ENCODE measurements at regions not wholly inside any gene's neighbourhood (a gene's known extent, or its start where the extent isn't known, plus 50 kb on each side); places are given as distances from the start of the nearest gene placed in this dataset.
"Not testable (repeated sequence)": the region's sequence is repeated elsewhere in the genome, so short reads cannot be mapped to it uniquely, and the experiment has no call there.

DNA sequence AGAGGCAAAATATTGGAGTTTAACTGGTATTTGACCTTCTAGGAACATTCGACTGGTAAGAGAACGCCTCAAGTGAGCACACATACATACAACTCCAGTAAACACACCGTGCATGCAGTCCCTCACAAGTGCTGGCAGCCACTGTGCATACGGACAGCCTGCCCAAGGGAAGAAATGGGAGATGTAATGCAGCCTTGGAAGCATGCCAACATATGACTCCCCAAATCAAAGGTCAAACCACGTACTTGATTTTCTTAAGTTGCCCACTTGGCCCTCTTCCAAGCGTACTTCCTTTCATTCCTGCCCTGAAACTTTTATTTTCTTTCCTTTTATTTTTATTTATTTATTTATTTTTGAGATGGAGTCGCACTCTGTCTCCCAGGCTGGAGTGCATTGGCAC lies 206.6 kb downstream of the SPRY1 start:
- DNase-seq, result no peak

DNA sequence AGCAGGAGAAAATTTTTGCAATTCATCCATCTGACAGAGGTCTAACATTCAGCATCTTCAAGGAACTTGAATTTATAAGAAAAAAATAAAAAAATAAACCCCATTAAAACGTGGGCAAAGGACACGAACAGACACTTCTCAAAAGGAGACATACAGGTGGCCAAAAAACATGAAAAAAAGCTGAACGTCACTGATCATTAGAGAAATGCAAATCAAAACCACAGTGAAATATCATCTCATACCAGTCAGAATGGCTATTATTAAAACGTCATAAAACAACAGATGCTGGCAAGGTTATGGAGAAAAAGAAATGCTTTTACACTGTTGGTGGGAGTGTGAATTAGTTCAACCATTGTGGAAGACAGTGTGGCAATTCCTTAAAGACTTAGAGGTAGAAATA lies 209.2 kb downstream of the SPRY1 start:
- DNase-seq, result not testable (repeated sequence)

DNA sequence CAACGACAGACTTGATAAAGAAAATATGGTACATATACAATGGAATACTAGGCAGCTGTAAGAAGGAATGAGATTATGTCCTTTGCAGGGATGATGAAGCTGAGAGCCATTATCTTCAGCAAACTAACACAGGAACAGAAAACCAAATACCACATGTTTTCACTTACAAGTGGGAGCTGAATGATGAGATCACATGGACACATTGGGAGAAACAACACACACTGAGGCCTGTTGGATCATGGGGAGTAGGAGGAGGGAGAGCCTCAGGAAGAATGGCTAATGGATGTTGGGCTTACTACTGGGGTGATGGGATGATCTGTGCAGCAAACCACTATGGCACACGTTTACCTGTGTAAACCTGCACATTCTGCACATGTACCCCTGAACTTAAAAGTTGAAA lies 209.7 kb downstream of the SPRY1 start:
- DNase-seq, result no peak

DNA sequence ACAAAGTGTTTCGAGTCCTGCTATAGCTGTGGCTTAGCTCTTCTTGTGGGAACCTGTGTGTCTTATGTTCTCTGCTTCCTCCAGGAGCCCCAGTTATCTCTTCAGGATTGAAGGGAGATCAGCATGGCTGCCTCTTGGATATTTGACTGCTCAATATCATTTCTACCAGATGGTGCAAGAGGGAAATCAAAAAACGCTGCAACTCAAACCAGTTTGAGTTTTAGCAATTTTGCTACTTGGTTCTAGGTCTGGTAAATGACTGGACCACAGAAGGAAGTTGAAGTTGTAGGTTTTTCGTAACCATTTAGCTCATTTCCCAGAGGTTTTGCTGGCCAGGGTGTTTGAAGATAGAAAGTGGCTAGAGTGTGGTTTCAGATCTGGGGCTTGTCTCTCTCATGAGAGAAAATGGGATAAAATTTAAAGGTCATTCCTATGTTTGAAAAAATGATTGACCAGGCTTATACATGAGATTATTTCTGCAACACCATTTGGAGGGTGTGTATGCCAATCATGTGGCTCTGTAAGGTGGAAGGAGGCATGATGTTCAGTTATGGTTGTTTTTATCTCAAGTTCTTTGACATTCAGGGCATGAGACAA lies 210.4 kb downstream of the SPRY1 start:
- no peak for DNase-seq

DNA sequence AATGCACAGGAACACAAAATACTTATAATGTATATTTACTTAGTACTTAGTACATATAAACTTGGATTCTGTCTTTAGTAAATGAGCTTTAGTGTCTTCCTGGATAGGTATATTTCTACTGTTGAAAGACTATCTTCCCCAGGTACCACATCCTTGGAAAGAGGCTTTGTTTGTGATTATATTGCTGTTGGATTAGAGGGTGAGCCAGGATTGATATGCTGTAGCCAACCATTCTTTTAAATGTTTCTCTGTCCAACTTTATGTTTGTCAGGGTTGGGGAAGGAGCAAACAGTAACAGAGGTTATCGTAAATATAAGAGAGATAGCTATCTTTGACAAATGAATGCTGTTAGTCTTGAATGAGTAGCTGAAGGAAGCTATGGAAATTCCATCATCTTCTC lies 213.2 kb downstream of the SPRY1 start:
- DNase-seq, result no peak

DNA sequence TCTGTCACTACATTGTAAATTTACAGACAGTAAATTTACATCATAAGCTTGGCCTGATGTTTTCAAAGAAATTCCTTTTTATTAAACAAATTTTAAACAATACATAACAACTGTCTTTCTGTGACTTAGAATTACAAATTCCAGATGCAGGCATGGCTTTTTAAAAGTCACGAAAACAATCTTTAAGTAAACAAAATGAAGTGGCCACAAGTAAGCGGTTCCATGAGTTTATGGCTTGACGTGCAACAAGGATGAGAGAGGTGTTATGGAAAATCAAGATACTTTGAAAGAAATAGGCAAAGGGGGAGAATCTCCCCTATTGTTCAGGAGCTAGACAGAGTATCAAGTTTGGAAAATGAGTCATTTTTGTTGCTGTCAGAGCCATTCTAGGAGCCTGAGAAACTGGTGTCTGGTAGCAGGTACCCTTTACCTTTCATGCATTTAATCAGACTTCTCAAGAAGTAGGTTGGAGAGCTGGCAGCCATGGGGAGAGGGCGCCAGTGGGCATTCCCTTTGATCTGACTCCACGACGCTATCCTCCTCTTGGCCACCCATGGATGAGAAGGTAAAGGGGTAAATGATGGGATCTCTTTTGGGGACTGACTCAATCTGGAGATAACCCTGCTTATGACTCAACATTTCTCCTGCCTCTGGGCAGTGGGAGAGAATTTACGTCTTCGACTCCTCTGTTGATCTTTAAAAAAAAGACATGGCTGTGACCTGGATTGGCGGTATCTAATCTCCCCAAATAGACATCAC lies 217.2 kb downstream of the SPRY1 start:
- DNase-seq, result no peak

DNA sequence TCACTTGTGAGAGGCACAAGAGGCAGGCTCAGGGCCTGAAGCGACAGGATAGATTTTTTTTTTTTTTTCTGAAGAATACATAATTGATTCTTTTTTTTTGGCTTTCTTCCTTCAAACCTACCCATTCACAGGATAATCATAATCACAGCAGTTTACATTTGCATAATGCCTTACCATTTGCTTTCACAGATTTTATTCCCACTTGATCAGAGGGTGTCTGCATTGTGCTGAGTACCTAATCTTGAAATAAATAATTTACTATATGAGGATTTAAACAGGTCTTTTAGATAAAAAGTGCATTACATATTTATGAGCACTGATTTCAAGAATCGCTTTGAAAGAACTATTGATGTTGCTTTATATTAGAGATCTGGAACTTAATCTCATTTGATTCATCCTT lies 219.3 kb downstream of the SPRY1 start:
- DNase-seq, result no peak

DNA sequence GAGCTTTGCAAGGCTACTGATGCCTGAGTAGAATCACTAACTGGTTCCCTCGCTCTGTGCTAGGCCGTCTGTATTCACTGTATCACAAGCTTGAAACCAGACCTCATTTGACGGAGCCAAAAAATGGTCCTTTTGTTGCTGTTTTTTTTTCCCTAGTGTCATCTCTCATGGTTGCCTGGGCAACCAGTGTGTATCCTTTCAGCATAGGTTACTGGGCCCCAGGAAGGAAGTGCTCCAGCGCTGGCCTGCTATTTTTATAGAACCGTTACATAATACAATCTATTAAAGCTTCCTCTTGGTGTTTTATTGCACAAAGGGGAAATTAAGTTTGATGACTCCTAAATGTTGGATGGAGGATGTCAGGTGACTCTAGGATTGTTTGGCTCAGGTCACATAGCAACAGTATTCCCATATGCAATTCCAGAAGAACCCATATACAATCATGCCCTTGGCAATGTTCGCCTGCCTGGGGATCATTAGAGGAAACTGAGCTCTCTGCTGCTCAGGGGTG lies 220.4 kb downstream of the SPRY1 start:
- peak; percentile 43 for DNase-seq

DNA sequence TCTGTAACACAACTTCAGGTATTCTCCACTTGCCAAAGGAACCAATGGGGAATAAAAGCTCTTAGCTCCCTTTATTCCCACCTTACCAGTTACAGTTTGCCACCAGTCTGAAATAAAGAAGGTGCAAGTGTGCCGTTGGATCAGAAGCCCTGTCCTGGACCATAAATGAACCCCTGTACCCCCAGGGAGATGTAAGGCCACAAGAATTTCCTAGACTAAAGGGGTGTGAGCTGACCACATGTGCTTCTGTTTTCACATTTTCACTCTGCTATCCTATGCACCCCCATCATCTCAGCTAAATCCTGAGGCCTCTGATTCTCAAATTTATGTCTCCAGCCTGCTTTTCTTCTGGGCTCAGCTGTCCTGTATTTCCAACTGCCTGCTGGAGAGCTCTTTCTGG lies 221.2 kb downstream of the SPRY1 start:
- no peak for DNase-seq

DNA sequence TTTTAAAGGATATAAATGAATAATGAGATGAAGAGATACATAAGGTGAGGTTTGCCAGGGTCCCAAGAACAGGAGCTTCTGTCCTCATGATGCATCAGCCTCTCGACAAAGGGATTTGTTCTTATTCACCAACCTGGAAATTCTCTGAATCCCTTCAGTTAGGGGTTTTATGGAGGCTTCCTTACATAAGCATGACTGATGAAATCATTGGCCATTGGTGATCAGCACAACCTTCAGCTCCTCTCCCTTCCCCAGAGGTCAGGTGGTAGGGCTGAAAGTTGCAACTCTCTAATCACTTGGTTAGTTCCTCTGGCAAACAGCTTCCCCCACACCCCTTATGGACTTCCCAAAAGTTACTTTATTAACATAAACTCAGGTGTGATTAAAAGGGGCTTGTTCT lies 222.0 kb downstream of the SPRY1 start:
- no peak for DNase-seq

DNA sequence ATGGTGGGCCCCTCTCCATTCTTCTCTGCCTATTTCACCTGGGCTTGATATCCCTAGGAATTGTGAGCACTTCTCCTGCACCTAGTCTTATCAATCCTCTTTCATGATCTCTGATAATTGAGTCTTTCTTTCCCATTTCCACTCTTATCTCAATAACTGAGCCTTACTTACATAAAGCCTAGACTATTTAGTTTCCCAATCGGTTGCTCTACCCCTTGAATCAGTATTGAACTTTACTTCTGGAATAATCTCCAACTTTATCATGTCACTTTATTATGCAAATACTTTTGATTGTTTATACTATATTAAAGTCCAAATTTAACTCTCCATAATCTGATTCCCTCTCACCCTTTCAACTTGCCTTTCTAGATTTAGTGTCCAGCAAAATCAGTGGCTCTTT lies 222.7 kb downstream of the SPRY1 start:
- DNase-seq, result no peak

DNA sequence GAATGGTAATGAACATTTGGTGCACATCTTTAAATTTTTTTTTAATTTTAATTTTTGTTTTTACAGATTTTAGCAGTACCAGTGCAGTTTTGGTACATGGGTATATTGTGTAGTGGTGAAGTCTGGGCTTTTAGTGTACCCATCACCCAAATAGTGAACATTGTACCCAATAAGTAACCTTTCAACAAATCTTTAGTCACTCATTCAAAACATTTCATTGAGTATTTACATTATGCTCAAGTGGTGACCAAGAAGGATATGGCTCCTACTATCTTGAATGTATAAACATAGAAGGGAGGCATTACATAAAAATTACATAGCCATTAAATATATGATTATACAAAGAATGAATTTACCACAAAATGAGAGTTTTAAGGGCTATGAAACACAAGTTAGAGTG lies 223.3 kb downstream of the SPRY1 start:
- DNase-seq, result no peak

DNA sequence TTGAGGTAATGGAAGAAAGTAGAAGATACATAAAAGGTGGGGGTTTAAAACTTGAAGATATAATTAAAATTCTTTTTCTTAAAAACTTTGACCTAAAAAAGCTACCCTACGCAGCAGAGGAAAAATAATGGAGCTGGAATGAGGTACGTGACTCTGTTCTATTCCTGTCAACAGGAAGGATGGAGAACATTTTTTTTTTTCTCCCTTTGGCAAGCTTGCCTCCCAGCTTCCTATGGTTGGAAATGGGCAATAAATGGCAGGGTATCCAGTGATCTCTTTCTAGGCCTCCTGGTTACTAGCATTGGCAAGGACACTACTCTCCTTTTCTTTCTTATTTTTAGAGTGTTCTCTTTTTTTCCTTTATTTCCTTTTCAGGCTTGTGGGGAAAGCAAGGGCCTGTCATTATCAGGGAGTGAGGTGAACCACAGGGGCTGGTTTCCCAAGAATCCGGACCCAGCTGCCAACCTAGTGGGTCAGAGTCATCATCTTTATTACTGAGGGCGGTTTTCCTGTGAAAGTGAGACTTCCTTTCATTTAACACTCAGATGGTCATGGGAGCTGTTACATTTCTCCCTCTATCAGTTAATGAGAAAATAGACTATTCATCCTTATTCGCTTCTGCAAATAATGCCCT lies 224.6 kb downstream of the SPRY1 start:
- DNase-seq, result no peak

DNA sequence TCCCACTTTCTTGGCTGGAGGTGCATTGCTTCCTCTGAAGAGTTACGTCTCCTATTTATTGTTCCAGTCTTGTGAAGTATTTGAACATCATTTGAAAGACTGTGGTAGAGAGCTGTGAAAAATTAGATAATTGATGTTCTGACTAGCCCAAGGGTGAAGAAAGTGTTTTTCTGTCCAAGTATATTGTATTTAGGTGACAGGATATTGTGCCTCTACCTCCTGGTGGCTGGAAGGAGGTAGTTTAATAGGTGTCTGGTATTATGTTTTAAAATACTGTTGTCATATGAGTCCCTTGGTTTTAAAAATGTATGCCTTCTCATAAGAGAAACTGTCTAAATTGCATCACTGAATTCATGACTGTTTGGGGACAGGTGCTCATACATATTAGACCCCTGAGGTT lies 226.0 kb downstream of the SPRY1 start:
- DNase-seq, result no peak

DNA sequence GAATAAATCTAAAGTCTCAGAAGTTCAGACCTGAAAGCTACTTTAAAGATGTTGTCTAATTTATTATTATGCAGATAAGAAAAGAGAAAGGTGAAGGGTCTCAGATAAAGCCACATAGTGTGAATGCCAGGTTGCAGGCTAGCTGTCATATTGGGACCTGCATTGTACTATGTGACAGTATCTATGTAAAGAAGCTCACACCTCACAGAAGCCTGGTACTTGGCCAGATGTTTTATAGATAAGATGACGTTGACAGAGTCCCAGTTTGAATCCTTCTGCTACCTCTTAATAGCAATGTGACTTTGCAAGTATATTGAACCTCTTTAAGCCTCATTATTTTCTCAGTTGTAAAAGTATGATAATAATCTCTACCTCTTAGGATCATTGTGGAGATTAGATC lies 227.0 kb downstream of the SPRY1 start:
- no peak for DNase-seq

DNA sequence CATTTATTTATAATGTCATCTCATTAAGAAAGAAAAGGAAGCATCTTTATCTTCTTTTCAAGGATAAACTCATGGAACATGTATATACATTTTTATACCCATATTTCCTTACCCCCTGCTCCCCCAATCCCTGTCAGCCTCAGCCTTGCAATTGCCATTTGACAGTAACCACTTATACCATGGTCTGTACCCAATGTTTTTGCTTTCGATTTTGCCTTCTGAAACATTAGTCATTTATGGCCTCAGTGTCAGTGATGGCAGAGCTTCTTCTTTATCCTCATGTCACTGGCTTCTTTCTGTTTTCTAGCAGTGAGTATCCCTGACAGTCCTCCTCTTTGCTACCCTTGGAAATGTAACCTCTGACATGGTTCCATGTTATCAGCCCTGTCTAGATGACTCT lies 228.4 kb downstream of the SPRY1 start:
- no peak for DNase-seq

DNA sequence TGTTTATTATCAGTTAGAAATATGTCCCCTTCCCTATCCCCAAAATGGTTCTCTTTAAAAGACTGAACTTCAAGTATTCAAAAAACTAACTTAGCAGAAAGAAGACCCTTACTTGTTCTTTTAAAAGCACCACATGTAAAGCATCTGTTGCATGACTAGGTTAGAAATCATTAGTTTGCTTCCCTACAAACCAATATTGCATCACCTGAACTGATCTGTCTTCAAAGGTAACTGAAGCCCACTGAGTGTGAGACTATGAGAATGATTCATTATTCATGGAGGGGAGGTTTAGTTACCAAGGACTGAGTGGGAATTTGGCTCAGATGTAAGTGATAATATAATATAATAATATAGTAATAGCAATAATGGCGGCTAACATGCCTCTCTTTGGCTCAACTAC lies 231.7 kb downstream of the SPRY1 start:
- DNase-seq, result no peak

DNA sequence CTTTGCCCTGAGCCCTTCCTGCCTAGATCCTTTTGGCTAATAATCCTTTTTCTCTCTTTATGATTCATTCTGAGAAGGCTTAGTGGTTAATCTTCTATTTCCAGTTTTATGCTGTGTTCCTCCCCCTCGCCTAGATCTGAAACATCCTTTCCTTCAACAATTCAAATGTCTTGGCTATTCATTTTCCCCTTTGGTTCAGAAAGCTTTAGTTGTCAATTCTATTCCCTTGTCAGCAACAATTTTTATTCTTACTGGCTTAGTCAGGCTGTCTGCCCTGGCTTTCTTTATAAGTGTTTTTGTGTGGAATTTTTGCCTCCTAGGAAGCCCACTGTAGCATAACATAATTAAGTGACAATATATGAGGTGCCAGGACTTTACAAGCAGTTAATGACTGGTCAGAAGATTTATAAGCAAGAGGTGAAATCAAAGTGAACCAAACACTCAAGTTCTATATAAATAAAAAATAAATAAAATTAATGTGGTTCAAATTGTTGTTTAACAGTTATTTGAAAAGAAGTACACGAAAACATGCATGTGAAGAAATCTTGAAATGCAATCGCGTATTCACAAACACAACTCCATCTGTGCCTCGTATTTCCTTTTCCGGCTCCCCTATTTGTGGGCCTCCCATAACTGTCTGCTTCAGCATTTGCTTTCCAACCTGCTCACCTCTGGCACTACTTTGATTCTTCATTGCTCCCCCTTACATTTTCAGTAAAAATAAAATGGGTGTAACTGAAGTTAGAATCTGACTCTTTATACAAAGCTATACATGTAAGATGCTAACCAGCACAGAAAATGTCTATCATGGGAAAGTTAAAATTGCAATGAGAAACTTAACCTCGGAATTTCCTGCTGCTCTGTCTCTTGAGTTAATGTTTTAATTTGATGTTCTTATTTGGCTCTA lies 235.4 kb downstream of the SPRY1 start:
- DNase-seq, result no peak

DNA sequence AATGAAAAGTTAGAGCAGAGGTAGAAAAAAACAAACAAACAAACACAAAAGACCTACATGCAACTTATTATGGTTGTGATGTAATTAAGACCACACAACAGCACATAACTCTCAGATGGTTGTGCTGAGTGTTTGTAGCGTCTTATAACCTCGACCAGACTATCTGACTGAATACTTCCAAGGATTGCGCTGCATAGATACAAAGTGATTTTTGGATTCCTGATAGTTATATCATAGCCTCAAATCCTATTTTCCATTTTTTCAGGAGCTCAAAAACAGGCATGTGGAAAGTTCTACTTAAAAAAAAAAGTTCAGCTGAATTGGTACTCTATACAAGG lies 236.1 kb downstream of the SPRY1 start:
- DNase-seq, result no peak

DNA sequence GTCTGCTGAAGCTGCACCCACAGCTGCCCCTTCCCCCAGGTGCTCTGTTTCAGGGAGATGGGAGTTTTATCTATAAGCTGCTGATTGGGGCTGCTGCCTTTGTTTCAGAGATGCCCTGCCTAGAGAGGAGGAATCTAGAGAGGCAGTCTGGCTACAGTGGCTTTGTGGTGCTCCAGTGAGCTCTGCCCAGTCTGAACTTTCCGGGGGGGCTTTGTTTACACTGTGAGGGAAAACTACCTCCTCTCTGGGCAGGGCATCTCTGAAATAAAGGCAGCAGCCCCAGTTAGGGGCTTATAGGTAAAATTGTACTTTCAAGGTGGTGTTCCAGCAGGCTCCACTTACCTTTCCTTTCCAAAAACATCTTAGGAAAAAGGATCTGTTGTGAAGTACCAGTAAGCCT lies 242.2 kb downstream of the SPRY1 start:
- DNase-seq, result no peak

DNA sequence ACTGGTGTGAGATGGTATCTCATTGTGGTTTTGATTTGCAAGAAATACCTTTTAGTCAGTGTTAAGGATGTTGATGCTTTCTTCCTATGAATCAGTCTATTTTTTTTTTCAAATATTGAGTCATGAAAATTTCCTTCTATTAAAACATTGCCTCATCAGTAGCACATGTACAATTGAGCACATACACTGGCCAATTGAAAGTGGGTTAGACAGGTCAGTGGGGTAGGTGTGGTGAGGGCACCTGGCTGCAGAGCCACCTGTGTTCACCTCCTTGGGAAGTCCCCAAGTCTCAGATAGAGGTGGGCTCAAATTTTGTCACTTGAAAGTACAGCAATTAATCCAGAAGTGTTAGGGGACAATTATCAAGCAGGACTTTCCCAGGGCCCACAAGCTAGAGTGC lies 243.7 kb downstream of the SPRY1 start:
- DNase-seq, result no peak

DNA sequence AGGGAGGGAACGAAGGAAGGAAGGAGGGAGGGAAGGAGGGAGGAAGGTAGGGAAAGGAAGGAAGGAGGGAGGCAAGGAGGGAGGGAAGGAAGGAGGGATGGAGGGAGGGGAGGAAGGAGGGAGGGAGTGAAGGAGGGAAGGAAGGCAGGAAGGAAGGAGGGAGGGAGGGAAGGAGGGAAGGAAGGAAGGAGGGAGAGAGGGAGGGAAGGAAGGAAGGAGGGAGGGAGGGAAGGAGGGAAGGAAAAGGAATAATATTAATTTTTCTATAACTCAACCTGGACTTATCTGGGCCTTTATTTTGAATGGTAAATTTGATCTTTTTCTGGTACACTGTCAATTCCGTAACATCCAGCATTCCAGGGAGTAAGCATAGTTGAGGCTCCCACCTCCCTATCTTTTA lies 244.2 kb downstream of the SPRY1 start:
- DNase-seq, result no peak

DNA sequence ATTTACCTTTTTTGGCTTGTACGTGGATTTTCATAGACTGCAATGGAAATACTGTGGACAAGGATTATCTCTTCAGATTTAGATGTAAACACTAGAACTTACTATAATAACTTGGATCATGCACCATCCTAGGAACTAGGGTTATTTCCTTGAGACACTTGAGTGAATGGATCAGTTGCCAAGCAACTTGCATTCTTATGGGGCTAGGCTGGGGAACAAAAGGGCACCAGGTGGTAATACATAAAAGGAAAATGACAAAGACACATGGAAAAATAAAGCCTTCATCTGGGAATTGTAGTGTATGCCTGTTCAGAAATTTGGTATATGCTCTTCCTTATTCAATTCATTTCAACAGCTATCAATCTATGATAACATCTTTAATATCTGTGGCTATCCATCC lies 247.1 kb downstream of the SPRY1 start:
- no peak for DNase-seq

DNA sequence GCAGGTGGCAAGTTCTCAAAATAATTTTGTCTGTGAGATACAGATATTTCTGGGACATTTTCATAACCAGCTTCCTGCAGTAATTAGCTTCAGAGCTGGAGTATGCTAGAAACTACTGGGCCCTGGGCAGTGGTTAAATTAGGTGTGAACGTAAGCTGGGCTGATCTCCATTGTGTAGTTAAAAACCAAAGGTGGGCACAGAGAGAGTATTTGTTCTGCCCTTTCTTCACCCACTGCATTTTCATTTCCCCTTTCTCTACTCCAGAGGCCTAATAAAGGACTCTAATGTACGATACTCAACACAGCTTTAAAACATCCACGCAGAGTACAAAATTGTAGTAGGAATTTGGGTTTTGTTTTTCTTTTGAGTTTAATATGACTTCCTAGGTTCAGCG lies 252.7 kb downstream of the SPRY1 start:
- no peak for DNase-seq
